ENCODE measurements at regions not wholly inside any gene's neighbourhood (a gene's known extent, or its start where the extent isn't known, plus 50 kb on each side); places are given as distances from the start of the nearest gene placed in this dataset.

DNA sequence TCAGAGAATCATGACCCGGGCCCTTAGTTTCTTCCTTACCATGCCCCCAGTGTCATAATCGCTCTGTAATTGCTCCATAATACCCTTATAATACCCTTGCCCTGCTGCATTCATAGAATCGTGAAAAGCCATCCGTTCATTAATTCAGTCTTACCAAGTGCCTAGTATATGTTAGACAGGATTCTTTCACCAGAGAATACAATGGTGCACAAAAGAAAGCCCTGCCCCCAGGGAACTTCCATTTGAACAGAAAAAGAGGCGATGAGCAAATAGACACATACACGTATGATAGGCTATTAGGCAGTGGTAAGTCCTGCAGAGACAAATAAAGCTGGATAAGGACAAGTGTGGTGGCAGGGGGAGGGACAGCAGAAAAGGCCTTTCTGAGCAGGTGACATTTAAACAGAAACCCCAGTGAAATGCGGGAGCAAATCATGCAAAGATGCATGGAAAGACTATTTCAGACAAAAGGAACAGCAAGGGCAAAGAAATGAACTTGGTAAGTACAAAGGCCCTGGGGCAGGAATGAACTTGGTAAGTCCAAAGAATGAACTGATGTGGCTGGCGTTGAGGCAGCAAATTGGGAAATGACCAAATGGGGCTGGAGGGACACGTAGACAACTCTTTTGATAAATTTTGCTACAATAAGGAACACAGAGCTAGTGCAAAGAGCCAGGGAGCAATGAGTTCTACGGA lies 74.6 kb upstream of the CREB3L1 start:
- DNase-seq (ENCODE audit: low read depth) = no peak
- TF ChIP-seq, protein P1, sequence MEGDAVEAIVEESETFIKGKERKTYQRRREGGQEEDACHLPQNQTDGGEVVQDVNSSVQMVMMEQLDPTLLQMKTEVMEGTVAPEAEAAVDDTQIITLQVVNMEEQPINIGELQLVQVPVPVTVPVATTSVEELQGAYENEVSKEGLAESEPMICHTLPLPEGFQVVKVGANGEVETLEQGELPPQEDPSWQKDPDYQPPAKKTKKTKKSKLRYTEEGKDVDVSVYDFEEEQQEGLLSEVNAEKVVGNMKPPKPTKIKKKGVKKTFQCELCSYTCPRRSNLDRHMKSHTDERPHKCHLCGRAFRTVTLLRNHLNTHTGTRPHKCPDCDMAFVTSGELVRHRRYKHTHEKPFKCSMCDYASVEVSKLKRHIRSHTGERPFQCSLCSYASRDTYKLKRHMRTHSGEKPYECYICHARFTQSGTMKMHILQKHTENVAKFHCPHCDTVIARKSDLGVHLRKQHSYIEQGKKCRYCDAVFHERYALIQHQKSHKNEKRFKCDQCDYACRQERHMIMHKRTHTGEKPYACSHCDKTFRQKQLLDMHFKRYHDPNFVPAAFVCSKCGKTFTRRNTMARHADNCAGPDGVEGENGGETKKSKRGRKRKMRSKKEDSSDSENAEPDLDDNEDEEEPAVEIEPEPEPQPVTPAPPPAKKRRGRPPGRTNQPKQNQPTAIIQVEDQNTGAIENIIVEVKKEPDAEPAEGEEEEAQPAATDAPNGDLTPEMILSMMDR (IDR thresholded peaks at IDR 0.05; ENCODE audit: insufficient read depth, low read length) = no peak
- no peak overlapping the region for H3K4me3 ChIP-seq (ENCODE audit: low read depth, low read length)

DNA sequence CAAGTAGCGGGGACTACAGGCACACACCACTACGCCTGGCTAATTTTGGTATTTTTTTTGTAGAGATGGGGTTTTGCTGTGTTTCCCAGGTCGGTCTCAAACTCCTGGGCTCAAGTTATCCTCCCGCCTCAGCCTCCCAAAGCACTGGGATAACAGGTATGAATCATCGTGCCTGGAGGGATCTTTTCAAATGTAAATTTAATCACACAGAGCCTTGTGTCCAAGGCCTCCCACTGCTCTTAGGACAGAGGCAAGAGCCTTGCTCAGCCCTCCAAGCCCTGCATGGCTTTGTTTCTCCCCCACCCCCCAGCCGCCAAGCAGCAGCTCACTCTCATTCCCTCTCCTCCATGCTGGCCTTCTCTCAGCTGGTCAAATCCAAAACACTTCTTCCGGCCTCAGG lies 75.3 kb upstream of the CREB3L1 start:
- no peak overlapping the region for H3K4me3 ChIP-seq (ENCODE audit: low read depth, low read length)
- TF ChIP-seq, protein P1 (IDR thresholded peaks at IDR 0.05; ENCODE audit: insufficient read depth, low read length) = no peak
- DNase-seq (ENCODE audit: low read depth) = no peak

DNA sequence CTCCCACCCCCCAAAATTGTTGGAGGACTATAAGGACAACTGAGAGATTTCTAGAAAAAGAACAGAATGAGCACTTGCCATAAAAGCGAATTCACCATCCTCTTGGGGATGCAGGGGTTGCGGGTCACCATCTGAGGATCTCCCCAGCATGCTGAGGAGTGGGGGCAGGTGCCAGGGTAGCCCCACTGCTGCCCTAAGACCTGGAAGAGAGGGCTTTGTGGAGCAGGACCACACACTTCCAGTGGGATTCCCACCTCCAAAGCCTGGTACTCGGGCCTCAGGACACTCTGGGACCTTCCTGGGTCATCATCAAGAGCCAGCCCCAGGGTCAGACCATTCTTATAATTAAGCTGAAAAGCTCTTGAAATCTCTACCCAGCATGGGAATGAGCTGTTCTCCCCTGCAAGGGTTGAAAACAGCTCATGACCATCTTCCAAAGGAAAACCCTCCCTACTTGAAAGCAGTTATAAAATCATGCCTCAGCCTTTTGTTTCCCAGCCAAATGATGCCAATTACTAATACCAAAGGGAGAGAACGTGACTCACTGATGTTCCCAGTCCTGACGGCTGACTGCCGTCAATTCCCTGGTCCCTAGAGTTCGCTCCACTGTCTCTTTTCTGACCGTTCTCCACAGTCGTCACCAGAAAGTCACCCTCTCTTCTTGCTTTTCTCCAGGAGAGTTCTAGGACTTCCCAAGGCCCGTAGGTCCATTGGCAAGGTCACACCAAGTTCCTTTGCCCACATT lies 76.8 kb upstream of the CREB3L1 start:
- TF ChIP-seq, protein P1 (IDR thresholded peaks at IDR 0.05; ENCODE audit: insufficient read depth, low read length) = no peak
- no peak overlapping the region for H3K4me3 ChIP-seq (ENCODE audit: low read depth, low read length)
- no peak for DNase-seq (ENCODE audit: low read depth)

DNA sequence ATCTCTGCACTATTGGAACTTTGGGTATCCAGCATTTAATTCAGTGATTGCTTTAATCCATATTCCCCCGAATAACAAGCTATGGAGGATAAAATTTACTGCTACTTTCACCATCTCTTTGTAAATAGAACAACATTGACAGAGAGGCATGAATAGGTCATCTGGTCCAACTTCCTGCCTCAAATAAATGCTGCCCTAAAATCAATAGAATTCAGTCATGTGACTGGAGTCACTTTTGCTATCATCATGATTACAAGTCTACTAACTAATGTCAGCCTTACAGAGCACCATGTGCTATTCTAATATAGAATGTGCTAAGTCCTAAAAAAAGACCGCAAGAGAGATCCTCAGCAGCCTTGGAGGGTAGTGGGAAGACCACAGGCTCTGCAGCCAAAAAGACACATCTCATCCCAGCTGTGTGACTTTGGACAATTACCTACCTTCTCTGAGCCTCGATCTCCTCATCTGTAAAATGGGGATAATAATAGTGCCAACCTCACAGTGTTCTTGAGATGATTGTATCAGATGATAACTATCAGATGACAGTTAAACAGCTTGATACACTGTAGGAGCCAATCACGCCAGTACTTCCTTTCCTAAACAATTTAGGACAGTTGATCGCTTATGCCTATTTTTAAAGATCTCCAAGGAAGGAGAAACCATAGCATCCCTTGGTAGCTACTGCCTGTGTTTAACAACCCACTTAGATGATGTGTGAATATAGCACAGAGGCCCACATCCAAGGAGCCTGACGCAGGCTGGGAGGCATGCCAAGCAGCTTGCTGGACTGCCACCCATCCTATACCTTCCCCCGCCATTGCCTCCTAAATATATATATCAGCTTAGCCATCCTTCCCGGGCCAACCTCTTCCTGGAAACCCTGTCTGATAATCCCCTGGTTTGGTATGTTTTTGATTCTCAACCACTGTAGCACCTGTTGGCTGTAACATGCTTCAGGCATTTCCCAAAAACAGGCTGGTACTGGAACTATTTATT lies 77.3 kb upstream of the PHF21A start:
- no peak overlapping the region for H3K4me3 ChIP-seq (ENCODE audit: low read depth, low read length)
- TF ChIP-seq, protein P1 (IDR thresholded peaks at IDR 0.05; ENCODE audit: insufficient read depth, low read length) = no peak
- no peak for DNase-seq (ENCODE audit: low read depth)

DNA sequence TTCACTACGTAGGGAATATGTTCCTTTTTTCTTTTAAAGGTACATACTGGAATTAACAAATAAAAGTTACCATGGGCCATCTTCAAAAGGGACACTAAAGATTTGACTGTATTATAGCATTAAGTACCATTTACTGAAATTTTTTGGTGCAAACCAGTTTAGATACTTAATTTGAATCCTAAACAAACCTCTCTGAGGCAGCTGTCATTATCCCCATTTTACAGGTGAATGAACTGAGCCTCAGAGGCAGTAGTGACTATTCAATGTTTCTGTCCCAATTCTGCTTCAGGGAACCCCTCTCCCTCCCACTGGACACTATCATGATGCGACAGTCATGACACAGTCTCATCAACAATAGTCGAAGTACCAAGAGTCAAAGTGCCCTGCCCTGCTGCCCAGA lies 76.2 kb upstream of the PHF21A start:
- H3K4me3 ChIP-seq (ENCODE audit: low read depth, low read length) = no peak overlapping the region
- no peak for DNase-seq (ENCODE audit: low read depth)
- TF ChIP-seq, protein P1 (IDR thresholded peaks at IDR 0.05; ENCODE audit: insufficient read depth, low read length) = no peak

DNA sequence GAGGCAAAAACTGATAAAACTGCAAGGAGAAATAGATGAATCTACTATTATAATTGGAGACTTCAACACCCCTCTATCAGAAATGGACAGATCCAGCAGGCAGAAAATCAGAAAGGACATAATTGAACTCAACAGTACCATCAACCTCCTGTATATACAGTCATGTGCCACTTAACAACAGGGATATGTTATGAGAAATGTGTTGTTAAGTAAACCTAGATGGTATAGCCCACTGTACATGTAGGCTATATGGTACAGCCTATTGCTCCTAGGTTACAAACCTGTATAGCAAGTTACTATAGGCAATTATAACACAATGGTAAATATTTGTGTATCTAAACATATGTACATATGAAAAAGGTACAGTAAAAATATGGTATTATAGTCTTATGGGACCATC lies 66.8 kb upstream of the PHF21A start:
- no peak overlapping the region for H3K4me3 ChIP-seq (ENCODE audit: low read depth, low read length)
- TF ChIP-seq, protein P1 (IDR thresholded peaks at IDR 0.05; ENCODE audit: insufficient read depth, low read length) = no peak
- no peak for DNase-seq (ENCODE audit: low read depth)
